HG02870 (cell line): ENCODE measurements at regions not wholly inside any gene's neighbourhood (a gene's known extent, or its start where the extent isn't known, plus 50 kb on each side); places are given as distances from the start of the nearest gene placed in this dataset.
"Not testable (repeated sequence)": the region's sequence is repeated elsewhere in the genome, so short reads cannot be mapped to it uniquely, and the experiment has no call there.

Source experiments
- ATAC-seq: cut with Tn5 transposase; IDR thresholded peaks from one replicate; pipeline ENCODE4 v1.9.1; 2021; ENCODE audit warnings: mild to moderate bottlenecking, moderate library complexity; ENCODE audit not compliant: unreplicated experiment

- ATAC-seq = no peak
These were observed 405.9 kb upstream of the ACVR2A start for GRCh38 chr2:147438882-147439281.

- ATAC-seq = no peak
These were observed 411.0 kb upstream of the ACVR2A start for GRCh38 chr2:147433822-147434221.

DNA sequence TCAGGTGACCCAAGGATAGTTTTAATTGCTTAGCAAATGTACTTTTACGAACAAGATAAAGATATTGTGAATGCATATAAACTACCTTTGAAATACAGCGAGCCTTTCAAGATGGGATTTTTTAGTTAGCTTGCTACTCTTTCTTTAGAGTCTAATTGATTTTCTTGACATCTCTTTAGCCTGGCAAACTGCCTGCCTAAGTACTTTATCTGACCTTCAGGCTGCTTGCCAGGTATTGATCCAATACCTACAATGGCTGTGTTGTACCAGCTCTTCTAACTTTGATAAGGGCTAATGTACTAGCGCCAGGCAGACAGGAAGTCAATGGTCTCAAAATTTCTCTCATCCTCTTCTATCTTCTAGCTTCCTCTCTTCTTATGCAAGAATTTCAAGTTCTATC is 414.4 kb upstream of the ACVR2A start:
- ATAC-seq = no peak

- no peak for ATAC-seq
These were observed 416.6 kb upstream of the ACVR2A start for GRCh38 chr2:147428120-147428747.

DNA sequence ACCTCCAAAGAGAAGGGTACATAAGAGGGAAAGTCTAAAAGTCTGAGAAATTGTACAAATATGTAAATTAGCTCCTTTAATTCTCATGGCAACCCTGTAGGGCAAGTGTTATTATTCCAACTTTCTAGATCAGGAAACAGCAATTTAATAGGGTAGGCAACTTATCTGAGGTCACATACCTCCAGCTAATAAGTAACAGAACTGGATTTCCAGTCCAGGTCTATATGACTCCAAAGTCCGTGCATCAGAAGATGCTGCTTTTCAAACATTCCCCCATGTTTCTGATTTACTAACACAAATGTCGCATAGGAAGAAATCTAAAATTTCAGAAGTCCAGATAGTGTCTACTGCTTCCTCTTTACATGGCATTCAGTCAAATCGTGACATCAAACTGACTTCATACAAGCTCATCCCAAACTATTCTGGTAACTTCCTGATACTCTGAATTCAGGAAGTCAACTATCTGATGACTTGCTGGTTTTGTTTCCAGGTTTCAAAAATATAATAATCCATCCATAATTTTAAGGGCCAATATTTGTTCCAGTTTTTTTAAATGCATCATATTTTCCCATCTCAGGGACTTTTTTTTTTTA is 419.3 kb upstream of the ACVR2A start:
- no peak for ATAC-seq

GRCh38 chr2:147424766-147425165 is 420.1 kb upstream of the ACVR2A start:
- no peak for ATAC-seq

- ATAC-seq = no peak
These were observed 423.7 kb upstream of the ACVR2A start for GRCh38 chr2:147420947-147421675.

DNA sequence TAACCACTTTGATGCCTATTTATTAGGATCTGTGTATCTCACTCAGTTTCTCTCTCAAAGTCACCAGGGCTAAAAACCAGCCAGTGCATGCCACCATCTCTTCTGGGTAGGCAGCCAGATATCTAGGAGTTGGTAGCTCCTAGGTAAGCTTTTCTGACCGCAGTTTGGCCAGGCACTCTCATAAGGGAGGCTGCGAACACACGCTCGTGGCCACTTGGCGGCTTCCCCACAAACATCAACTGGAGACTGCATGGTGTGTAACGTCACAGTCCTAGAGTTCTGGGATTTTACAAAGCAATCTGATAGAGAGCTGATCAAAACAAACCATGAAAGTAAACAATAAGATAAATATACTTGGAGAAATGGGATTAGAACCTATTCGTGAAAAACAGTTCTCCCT is 424.3 kb upstream of the ACVR2A start:
- ATAC-seq = no peak

- ATAC-seq = no peak
These were observed 428.7 kb upstream of the ACVR2A start for GRCh38 chr2:147416099-147416498.

DNA sequence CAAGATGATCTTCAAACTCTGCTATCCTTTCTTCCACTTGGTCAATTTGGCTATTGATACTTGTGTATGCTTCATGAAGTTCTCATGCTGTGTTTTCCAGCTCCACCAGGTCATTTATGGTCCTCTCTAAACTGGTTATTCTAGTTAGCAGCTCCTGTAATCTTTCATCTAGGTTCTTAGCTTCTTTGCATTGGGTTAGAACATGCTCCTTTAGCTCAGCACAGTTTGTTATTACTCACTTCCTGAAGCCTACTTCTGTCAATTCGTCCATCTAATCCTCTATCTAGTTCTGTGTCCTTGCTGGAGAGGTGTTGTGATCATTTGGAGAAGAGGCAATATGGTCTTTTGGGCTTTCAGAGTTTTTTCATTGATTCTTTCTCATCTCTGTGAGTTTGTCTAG is 430.2 kb upstream of the ACVR2A start:
- not testable (repeated sequence) for ATAC-seq

- ATAC-seq = no peak
These were observed 436.5 kb upstream of the ACVR2A start for GRCh38 chr2:147408357-147408756.

GRCh38 chr2:147405651-147406050 is 439.2 kb upstream of the ACVR2A start:
- ATAC-seq = no peak

DNA sequence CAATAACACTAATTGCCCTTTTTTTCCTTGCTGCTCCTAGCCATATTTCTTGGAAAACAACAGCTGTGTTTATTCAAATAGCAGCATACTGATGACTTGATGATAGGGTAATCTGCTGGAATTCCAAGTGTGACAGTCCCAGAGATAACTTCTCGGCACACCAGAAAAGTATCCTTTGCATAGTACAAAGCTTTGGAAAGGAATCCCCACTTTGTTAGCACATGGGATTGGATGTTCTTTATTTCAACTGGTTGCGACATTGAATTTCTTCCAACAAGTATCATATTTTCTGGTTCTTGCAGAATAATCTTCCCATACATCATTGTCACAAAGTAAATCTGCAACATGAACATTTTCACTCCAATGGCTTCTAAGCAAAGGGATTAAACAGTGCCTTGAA is 445.8 kb upstream of the ACVR2A start:
- ATAC-seq = no peak

GRCh38 chr2:147398301-147398700 is 446.5 kb upstream of the ACVR2A start:
- no peak for ATAC-seq

DNA sequence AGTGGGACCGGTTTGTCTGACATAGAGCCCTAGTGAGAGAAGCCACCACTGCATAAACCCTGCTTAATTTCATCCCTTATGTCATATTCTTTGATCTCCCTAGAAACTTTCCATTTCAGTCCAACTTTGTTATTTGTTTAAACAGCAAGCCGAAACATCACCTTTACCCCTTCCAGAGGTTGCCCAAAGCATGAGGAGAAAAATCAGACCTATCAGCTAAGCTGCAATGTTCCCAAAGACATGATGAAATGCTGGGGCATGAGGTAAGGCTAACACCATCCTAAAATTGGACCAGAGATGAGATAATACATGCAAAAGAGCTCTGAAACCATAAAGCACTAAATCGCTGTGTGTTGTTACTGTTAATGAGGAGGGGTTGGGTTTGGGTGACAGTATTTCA is 447.9 kb upstream of the ACVR2A start:
- ATAC-seq = no peak

DNA sequence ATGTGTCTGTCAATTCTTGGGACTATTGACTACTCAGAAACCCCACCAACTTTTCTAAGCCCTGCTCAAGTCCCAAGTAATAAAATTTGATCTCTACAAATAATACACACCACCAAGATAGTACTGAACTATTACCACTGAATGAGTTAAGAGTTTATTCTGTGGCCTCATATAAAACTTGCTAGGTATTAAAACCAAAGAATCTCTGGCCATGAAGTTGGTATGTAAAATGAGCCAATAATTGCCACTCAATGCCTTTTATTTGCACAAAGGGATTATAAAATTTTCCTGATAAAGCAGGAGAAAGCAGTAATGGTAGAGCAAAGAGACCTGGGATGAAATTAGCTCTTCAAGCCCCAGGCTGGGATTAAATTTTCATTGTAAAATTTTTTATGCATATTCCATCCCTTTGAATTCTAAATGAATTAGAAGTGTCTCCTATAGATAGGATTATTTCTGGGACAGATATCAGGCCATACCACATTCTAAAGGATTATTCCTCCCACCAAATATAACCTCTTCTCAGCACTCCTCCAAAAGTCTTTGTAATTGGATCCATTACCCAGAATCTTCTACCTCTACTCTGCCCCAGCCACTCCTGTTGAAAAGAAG is 450.5 kb upstream of the ACVR2A start:
- ATAC-seq = no peak

DNA sequence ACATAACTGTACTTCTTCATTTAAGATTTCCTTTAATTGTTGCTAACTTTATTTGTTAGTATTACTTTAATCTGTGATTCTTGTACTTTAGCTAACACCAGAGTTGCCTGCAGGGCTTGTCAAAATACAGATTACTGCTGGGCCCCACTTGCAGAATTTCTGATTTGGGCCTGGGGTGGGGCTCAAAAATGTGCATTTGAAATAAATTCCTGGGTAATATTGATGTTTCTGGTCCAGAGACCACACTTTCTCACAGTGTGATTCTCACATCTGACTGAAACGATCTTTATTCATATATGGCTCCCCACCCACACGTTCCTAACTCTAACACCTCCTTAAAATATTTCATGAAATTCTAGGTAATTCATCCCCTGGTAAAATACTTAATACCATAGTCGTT is 452.6 kb upstream of the ACVR2A start:
- ATAC-seq = no peak

GRCh38 chr2:147390475-147390874 is 454.4 kb upstream of the ACVR2A start:
- ATAC-seq = no peak

- no peak for ATAC-seq
These were observed 455.6 kb upstream of the ACVR2A start for GRCh38 chr2:147389218-147389617.

DNA sequence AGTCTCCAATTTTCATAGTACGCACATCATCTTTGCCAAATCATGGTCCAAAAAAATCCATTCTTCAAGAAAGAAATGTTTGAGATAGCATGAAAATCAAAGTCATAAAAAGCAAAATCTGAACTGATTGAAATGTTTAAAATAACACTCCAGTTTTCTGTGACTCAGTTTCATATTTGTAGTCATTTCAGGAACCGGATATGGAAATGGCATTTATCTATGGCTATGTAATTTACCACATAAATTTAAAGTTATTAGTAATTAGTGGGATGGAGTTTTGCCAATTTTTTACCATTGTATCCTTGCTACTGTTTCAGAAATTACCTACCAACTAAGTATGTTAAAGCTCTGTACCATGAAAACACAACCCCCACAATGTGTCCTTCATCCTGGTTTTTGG is 456.6 kb upstream of the ACVR2A start:
- no peak for ATAC-seq

- ATAC-seq = no peak
These were observed 458.5 kb upstream of the ACVR2A start for GRCh38 chr2:147386284-147386683.

GRCh38 chr2:147385600-147385999 is 459.2 kb upstream of the ACVR2A start:
- ATAC-seq = no peak
